ENCODE measurements at regions not wholly inside any gene's neighbourhood (a gene's known extent, or its start where the extent isn't known, plus 50 kb on each side); places are given as distances from the start of the nearest gene placed in this dataset.

- DNase-seq = no peak
Observed at GRCh38 chr1:170864876-170865538, 70.3 kb upstream of the MROH9 start.

- no peak for DNase-seq
Observed at GRCh38 chr1:170866646-170867045, 68.7 kb upstream of the MROH9 start.

GRCh38 chr1:170871868-170872267, 63.5 kb upstream of the MROH9 start:
- DNase-seq = no peak

GRCh38 chr1:170872663-170873062, 62.7 kb upstream of the MROH9 start:
- no peak for DNase-seq

- no peak for DNase-seq
Observed at GRCh38 chr1:170874671-170875070, 60.7 kb upstream of the MROH9 start.

- DNase-seq = peak; percentile 44 to 53
Observed at GRCh38 chr1:170881268-170882265, 53.8 kb upstream of the MROH9 start.
